Neural progenitor cell (in vitro differentiated cells): ENCODE measurements at regions not wholly inside any gene's neighbourhood (a gene's known extent, or its start where the extent isn't known, plus 50 kb on each side); places are given as distances from the start of the nearest gene placed in this dataset.

ENCODE experiments used
- EZH2 ChIP-seq: fragments of 200-600 bp; sonication (generic); IDR thresholded peaks from 2 replicates; pipeline ENCODE4 v1.6.1; 2017; ENCODE audit warnings: antibody characterized with exemption, mild to moderate bottlenecking, moderate library complexity
- TF ChIP-seq, protein P1 (sequence below): fragments of 200-600 bp; sonication (generic); IDR thresholded peaks from 2 replicates; pipeline ENCODE4 v1.5.1; 2017; ENCODE audit warnings: antibody characterized with exemption, mild to moderate bottlenecking

DNA sequence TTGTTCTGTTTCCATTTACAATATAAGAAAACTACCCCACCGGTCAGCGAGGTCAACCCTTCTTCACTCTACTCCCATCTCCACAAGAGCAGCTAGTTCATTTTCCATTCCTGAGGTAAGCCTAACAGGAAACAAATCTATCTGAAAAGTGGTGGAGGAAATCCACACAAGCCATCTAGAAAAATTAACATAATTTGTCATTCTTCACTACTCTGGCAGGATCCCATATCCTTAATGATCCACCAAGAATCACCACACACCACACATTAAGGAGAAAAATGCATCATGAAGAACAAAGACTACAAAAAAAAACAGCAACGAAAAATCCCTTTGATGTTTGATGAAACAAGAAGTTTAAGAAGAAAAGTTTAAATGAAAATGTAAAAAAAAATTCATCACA, 1771.0 kb downstream of the EFNA5 start:
- TF ChIP-seq, protein P1, sequence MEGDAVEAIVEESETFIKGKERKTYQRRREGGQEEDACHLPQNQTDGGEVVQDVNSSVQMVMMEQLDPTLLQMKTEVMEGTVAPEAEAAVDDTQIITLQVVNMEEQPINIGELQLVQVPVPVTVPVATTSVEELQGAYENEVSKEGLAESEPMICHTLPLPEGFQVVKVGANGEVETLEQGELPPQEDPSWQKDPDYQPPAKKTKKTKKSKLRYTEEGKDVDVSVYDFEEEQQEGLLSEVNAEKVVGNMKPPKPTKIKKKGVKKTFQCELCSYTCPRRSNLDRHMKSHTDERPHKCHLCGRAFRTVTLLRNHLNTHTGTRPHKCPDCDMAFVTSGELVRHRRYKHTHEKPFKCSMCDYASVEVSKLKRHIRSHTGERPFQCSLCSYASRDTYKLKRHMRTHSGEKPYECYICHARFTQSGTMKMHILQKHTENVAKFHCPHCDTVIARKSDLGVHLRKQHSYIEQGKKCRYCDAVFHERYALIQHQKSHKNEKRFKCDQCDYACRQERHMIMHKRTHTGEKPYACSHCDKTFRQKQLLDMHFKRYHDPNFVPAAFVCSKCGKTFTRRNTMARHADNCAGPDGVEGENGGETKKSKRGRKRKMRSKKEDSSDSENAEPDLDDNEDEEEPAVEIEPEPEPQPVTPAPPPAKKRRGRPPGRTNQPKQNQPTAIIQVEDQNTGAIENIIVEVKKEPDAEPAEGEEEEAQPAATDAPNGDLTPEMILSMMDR, result no peak
- no peak for TF ChIP-seq EZH2
